ENCODE measurements at regions not wholly inside any gene's neighbourhood (a gene's known extent, or its start where the extent isn't known, plus 50 kb on each side); places are given as distances from the start of the nearest gene placed in this dataset.

- TF ChIP-seq CTCF (conservative IDR thresholded peaks at IDR 0.05) (no peak), ZFX (IDR thresholded peaks at IDR 0.05) (no peak)
These were observed 55.0 kb upstream of the C9orf72 start for GRCh38 chr9:27628311-27628710.

Measured in C4-2B (cell line).